ENCODE measurements at regions not wholly inside any gene's neighbourhood (a gene's known extent, or its start where the extent isn't known, plus 50 kb on each side); places are given as distances from the start of the nearest gene placed in this dataset.

- no peak overlapping the region for H3K27ac ChIP-seq (ENCODE audit: low read length)
- no peaks in the 10 kb centered on the region for H3K27me3 ChIP-seq (ENCODE audit: control insufficient read depth in 1 of 2, insufficient read depth in 2 of 2, low read length in 2 of 2)
- no peak overlapping the region for H3K4me3 ChIP-seq (ENCODE audit: low read length in 2 of 2)
- H3K36me3 ChIP-seq (ENCODE audit: control insufficient read depth in 2 of 2, insufficient read depth in 2 of 2, low read length in 2 of 2), result no peaks in the 10 kb centered on the region
- H3K9ac ChIP-seq (ENCODE audit: low read length in 2 of 2), result no peak overlapping the region
- H3K9me3 ChIP-seq (ENCODE audit: control insufficient read depth in 2 of 2, low read length in 2 of 2), result peaks cover 0 to 1% of the 10 kb centered on the region in 2 donors
- no peaks in the 10 kb centered on the region for H3K4me1 ChIP-seq (ENCODE audit: control insufficient read depth, insufficient read depth, low read length)
These were observed 631.4 kb upstream of the SLC35B3 start for GRCh38 chr6:9066726-9067125.

DNA sequence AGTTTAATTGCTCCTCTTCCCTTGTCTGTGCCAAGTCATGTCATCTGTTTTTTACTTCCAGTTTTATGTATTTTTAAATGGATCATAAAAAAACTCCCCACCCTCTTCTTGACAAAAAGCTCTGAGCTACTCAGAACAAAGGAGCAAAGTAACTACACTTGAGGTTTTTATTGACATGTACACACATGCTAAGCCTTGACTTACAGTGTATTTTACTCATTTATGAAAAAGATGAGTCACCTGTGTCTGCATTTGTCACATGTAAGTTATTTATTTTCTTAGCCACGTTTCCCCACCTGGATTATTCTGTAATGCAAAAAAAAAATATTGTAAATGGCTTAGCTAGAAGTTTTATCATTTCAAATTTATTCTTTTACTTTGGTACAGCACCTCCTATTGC lies 628.8 kb upstream of the SLC35B3 start:
- Histone ChIP-seq H3K9ac (ENCODE audit: low read length in 2 of 2) (no peak overlapping the region), H3K4me3 (ENCODE audit: low read length in 2 of 2) (no peak overlapping the region), H3K27ac (ENCODE audit: low read length) (no peak overlapping the region), H3K4me1 (ENCODE audit: control insufficient read depth, insufficient read depth, low read length) (no peaks in the 10 kb centered on the region), H3K27me3 (ENCODE audit: control insufficient read depth in 1 of 2, insufficient read depth in 2 of 2, low read length in 2 of 2) (no peaks in the 10 kb centered on the region), H3K36me3 (ENCODE audit: control insufficient read depth in 2 of 2, insufficient read depth in 2 of 2, low read length in 2 of 2) (no peaks in the 10 kb centered on the region), H3K9me3 (ENCODE audit: control insufficient read depth in 2 of 2, low read length in 2 of 2) (no peaks in the 10 kb centered on the region)

DNA sequence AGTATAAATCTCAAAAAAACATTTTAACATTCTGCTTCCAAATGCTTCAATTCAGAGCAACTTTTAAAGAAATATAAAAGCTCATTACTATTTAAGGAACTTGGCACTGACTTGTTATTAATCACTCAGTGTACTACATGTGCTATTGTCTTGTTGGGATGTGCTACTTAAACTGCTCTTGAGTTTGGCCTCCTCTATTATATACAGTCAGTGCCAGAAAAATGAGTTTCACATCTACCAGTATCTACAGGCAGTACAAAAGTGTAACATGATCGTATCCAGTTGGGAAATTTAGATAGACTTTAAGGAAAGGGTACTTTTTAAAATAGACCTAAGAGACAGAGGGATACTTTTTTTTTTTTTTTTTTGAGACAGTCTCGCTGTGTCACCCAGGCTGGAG lies 627.3 kb upstream of the SLC35B3 start:
- Histone ChIP-seq H3K4me3 (ENCODE audit: low read length in 2 of 2) (no peak overlapping the region), H3K27ac (ENCODE audit: low read length) (no peak overlapping the region), H3K36me3 (ENCODE audit: control insufficient read depth in 2 of 2, insufficient read depth in 2 of 2, low read length in 2 of 2) (no peaks in the 10 kb centered on the region), H3K9ac (ENCODE audit: low read length in 2 of 2) (no peak overlapping the region), H3K27me3 (ENCODE audit: control insufficient read depth in 1 of 2, insufficient read depth in 2 of 2, low read length in 2 of 2) (no peaks in the 10 kb centered on the region), H3K9me3 (ENCODE audit: control insufficient read depth in 2 of 2, low read length in 2 of 2) (no peaks in the 10 kb centered on the region), H3K4me1 (ENCODE audit: control insufficient read depth, insufficient read depth, low read length) (no peaks in the 10 kb centered on the region)

- H3K9me3 ChIP-seq (ENCODE audit: control insufficient read depth in 2 of 2, low read length in 2 of 2), result no peaks in the 10 kb centered on the region
- H3K27ac ChIP-seq (ENCODE audit: low read length), result no peak overlapping the region
- H3K9ac ChIP-seq (ENCODE audit: low read length in 2 of 2), result no peak overlapping the region
- no peaks in the 10 kb centered on the region for H3K27me3 ChIP-seq (ENCODE audit: control insufficient read depth in 1 of 2, insufficient read depth in 2 of 2, low read length in 2 of 2)
- no peak overlapping the region for H3K4me3 ChIP-seq (ENCODE audit: low read length in 2 of 2)
- no peaks in the 10 kb centered on the region for H3K36me3 ChIP-seq (ENCODE audit: control insufficient read depth in 2 of 2, insufficient read depth in 2 of 2, low read length in 2 of 2)
- no peaks in the 10 kb centered on the region for H3K4me1 ChIP-seq (ENCODE audit: control insufficient read depth, insufficient read depth, low read length)
These were observed 622.6 kb upstream of the SLC35B3 start for GRCh38 chr6:9057937-9058336.

GRCh38 chr6:9056556-9056955 lies 621.2 kb upstream of the SLC35B3 start:
- Histone ChIP-seq H3K27me3 (ENCODE audit: control insufficient read depth in 1 of 2, insufficient read depth in 2 of 2, low read length in 2 of 2) (no peaks in the 10 kb centered on the region), H3K9me3 (ENCODE audit: control insufficient read depth in 2 of 2, low read length in 2 of 2) (no peaks in the 10 kb centered on the region), H3K4me3 (ENCODE audit: low read length in 2 of 2) (no peak overlapping the region), H3K36me3 (ENCODE audit: control insufficient read depth in 2 of 2, insufficient read depth in 2 of 2, low read length in 2 of 2) (no peaks in the 10 kb centered on the region), H3K4me1 (ENCODE audit: control insufficient read depth, insufficient read depth, low read length) (no peaks in the 10 kb centered on the region), H3K9ac (ENCODE audit: low read length in 2 of 2) (no peak overlapping the region), H3K27ac (ENCODE audit: low read length) (no peak overlapping the region)

DNA sequence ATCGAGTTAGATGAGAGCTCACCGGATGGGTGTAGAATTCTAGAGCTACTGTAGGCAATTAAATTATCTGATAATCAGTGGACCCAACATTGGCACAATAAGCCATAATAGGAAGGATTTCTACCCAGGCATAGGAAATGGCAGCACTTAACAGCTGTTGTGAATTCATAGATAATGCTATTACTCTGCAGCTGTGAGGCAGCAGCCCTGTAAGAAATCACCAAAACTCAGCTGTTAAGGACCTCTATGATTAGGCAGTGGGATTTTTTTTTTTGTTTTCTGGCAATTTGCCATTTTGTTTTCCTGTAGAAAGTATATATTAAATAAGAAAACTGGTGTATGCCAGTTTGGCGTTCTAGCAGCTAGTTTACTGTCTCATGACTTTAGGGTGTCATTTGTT lies 609.1 kb upstream of the SLC35B3 start:
- H3K4me1 ChIP-seq (ENCODE audit: control insufficient read depth, insufficient read depth, low read length), result no peaks in the 10 kb centered on the region
- H3K9ac ChIP-seq (ENCODE audit: low read length in 2 of 2), result no peak overlapping the region
- no peak overlapping the region for H3K27ac ChIP-seq (ENCODE audit: low read length)
- no peaks in the 10 kb centered on the region for H3K27me3 ChIP-seq (ENCODE audit: control insufficient read depth in 1 of 2, insufficient read depth in 2 of 2, low read length in 2 of 2)
- H3K4me3 ChIP-seq (ENCODE audit: low read length in 2 of 2), result no peak overlapping the region
- no peaks in the 10 kb centered on the region for H3K36me3 ChIP-seq (ENCODE audit: control insufficient read depth in 2 of 2, insufficient read depth in 2 of 2, low read length in 2 of 2)
- H3K9me3 ChIP-seq (ENCODE audit: control insufficient read depth in 2 of 2, low read length in 2 of 2), result no peaks in the 10 kb centered on the region

DNA sequence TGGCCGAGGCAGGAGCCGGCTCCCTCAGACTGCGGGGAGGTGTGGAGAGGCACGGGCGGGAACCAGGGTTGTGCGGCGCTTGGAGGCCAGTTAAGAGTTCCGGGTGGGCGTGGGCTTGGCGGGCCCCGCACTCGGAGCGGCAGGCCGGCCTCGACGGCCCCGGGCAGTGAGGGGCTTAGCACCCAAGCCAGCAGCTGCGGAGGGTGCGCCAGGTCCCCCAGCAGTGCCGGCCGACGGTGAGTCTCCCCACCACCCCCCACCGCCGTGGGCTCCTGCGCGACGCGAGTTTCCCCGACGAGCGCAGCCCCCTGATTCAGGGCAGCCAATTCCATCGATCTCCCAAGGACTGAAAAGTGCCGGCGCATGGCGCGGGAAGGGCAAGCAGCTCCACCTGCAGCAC lies 605.4 kb upstream of the SLC35B3 start:
- no peaks in the 10 kb centered on the region for H3K27me3 ChIP-seq (ENCODE audit: control insufficient read depth in 1 of 2, insufficient read depth in 2 of 2, low read length in 2 of 2)
- H3K27ac ChIP-seq (ENCODE audit: low read length), result no peak overlapping the region
- no peaks in the 10 kb centered on the region for H3K36me3 ChIP-seq (ENCODE audit: control insufficient read depth in 2 of 2, insufficient read depth in 2 of 2, low read length in 2 of 2)
- H3K9ac ChIP-seq (ENCODE audit: low read length in 2 of 2), result no peak overlapping the region
- H3K9me3 ChIP-seq (ENCODE audit: control insufficient read depth in 2 of 2, low read length in 2 of 2), result no peaks in the 10 kb centered on the region
- no peak overlapping the region for H3K4me3 ChIP-seq (ENCODE audit: low read length in 2 of 2)
- no peaks in the 10 kb centered on the region for H3K4me1 ChIP-seq (ENCODE audit: control insufficient read depth, insufficient read depth, low read length)

GRCh38 chr6:9039258-9039657 lies 603.9 kb upstream of the SLC35B3 start:
- H3K9ac ChIP-seq (ENCODE audit: low read length in 2 of 2), result no peak overlapping the region
- no peaks in the 10 kb centered on the region for H3K9me3 ChIP-seq (ENCODE audit: control insufficient read depth in 2 of 2, low read length in 2 of 2)
- no peaks in the 10 kb centered on the region for H3K36me3 ChIP-seq (ENCODE audit: control insufficient read depth in 2 of 2, insufficient read depth in 2 of 2, low read length in 2 of 2)
- no peaks in the 10 kb centered on the region for H3K27me3 ChIP-seq (ENCODE audit: control insufficient read depth in 1 of 2, insufficient read depth in 2 of 2, low read length in 2 of 2)
- no peak overlapping the region for H3K4me3 ChIP-seq (ENCODE audit: low read length in 2 of 2)
- H3K27ac ChIP-seq (ENCODE audit: low read length), result no peak overlapping the region
- H3K4me1 ChIP-seq (ENCODE audit: control insufficient read depth, insufficient read depth, low read length), result no peaks in the 10 kb centered on the region

GRCh38 chr6:9028086-9028485 lies 592.7 kb upstream of the SLC35B3 start:
- Histone ChIP-seq H3K36me3 (ENCODE audit: control insufficient read depth in 2 of 2, insufficient read depth in 2 of 2, low read length in 2 of 2) (no peaks in the 10 kb centered on the region), H3K9ac (ENCODE audit: low read length in 2 of 2) (no peak overlapping the region), H3K27me3 (ENCODE audit: control insufficient read depth in 1 of 2, insufficient read depth in 2 of 2, low read length in 2 of 2) (peaks cover 0 to 2% of the 10 kb centered on the region in 2 donors), H3K4me3 (ENCODE audit: low read length in 2 of 2) (no peak overlapping the region), H3K9me3 (ENCODE audit: control insufficient read depth in 2 of 2, low read length in 2 of 2) (peaks cover 0 to 5% of the 10 kb centered on the region in 2 donors), H3K4me1 (ENCODE audit: control insufficient read depth, insufficient read depth, low read length) (no peaks in the 10 kb centered on the region), H3K27ac (ENCODE audit: low read length) (no peak overlapping the region)

- no peak overlapping the region for H3K27ac ChIP-seq (ENCODE audit: low read length)
- peaks cover 0 to 5% of the 10 kb centered on the region in 2 donors for H3K9me3 ChIP-seq (ENCODE audit: control insufficient read depth in 2 of 2, low read length in 2 of 2)
- no peaks in the 10 kb centered on the region for H3K36me3 ChIP-seq (ENCODE audit: control insufficient read depth in 2 of 2, insufficient read depth in 2 of 2, low read length in 2 of 2)
- H3K4me1 ChIP-seq (ENCODE audit: control insufficient read depth, insufficient read depth, low read length), result no peaks in the 10 kb centered on the region
- peaks cover 0 to 2% of the 10 kb centered on the region in 2 donors for H3K27me3 ChIP-seq (ENCODE audit: control insufficient read depth in 1 of 2, insufficient read depth in 2 of 2, low read length in 2 of 2)
- H3K9ac ChIP-seq (ENCODE audit: low read length in 2 of 2), result no peak overlapping the region
- H3K4me3 ChIP-seq (ENCODE audit: low read length in 2 of 2), result no peak overlapping the region
These were observed 590.5 kb upstream of the SLC35B3 start for GRCh38 chr6:9025796-9026394.

DNA sequence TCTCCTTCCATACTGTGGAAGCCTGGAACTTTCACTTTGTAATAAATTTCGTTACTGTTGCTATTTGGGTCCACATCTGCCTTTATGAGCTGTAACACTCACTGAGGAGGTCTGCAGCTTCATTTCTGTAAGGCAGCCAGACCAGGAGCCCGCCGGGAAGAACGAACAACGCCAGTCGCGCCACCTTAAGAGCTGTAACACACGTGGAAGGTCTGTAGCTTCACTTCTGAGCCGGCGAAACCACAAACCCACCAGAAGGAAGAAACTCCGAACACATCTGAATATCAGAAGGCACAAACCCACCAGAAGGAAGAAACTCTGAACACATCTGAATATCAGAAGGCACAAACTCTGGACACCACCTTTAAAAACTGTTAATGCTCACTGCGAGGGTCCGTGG lies 589.9 kb upstream of the SLC35B3 start:
- Histone ChIP-seq H3K9me3 (ENCODE audit: control insufficient read depth in 2 of 2, low read length in 2 of 2) (peaks cover 0 to 5% of the 10 kb centered on the region in 2 donors), H3K4me1 (ENCODE audit: control insufficient read depth, insufficient read depth, low read length) (no peaks in the 10 kb centered on the region), H3K4me3 (ENCODE audit: low read length in 2 of 2) (no peak overlapping the region), H3K27ac (ENCODE audit: low read length) (no peak overlapping the region), H3K27me3 (ENCODE audit: control insufficient read depth in 1 of 2, insufficient read depth in 2 of 2, low read length in 2 of 2) (peaks cover 0 to 2% of the 10 kb centered on the region in 2 donors), H3K9ac (ENCODE audit: low read length in 2 of 2) (no peak overlapping the region), H3K36me3 (ENCODE audit: control insufficient read depth in 2 of 2, insufficient read depth in 2 of 2, low read length in 2 of 2) (no peaks in the 10 kb centered on the region)

Measured in stomach smooth muscle (tissue), 2 donors.